Neural crest cell (in vitro differentiated cells): ENCODE measurements at regions not wholly inside any gene's neighbourhood (a gene's known extent, or its start where the extent isn't known, plus 50 kb on each side); places are given as distances from the start of the nearest gene placed in this dataset.

Source experiments
- DNase-seq: peaks from one replicate; pipeline ENCODE4 v3.0.0; 2021; ENCODE audit warnings: low read depth, mixed read lengths, low spot score
- H3K27ac Mint-ChIP-seq: one replicate; pipeline ENCODE4 v1.8.0; 2021; ENCODE audit warnings: mild to moderate bottlenecking, mixed read lengths; ENCODE audit not compliant: unreplicated experiment
- H3K27me3 Mint-ChIP-seq: 2 replicates; pipeline ENCODE4 v1.8.0; 2021; ENCODE audit warnings: low read depth, mild to moderate bottlenecking, mixed read lengths
- H3K36me3 Mint-ChIP-seq: 2 replicates; pipeline ENCODE4 v1.8.0; 2021; ENCODE audit warnings: low read depth, mild to moderate bottlenecking, mixed read lengths
- H3K4me1 Mint-ChIP-seq: 2 replicates; pipeline ENCODE4 v1.8.0; 2021; ENCODE audit warnings: mixed read lengths
- H3K4me3 Mint-ChIP-seq: one replicate; pipeline ENCODE4 v1.8.0; 2021; ENCODE audit warnings: mild to moderate bottlenecking, mixed read lengths
- H3K9me3 Mint-ChIP-seq: 2 replicates; pipeline ENCODE4 v1.8.0; 2021; ENCODE audit warnings: mixed read lengths
- CTCF ChIP-seq: fragments of 200-600 bp; sonication (generic); conservative IDR thresholded peaks from 2 replicates; pipeline ENCODE4 v1.5.0; 2021; ENCODE audit warnings: antibody characterized with exemption, mild to moderate bottlenecking

GRCh38 chr10:18735711-18736110, 76.5 kb downstream of the ARL5B start:
- Mint-ChIP-seq H3K36me3 (no peaks in the 10 kb centered on the region), H3K9me3 (no peaks in the 10 kb centered on the region), H3K4me3 (no peak overlapping the region), H3K4me1 (peaks cover 8% of the 10 kb centered on the region), H3K27me3 (no peaks in the 10 kb centered on the region), H3K27ac (no peak overlapping the region)
- TF ChIP-seq CTCF, result no peak
- DNase-seq, result no peak

- Mint-ChIP-seq H3K9me3 (peaks cover 9% of the 10 kb centered on the region), H3K27me3 (no peaks in the 10 kb centered on the region), H3K36me3 (no peaks in the 10 kb centered on the region), H3K4me1 (peaks cover 3% of the 10 kb centered on the region), H3K27ac (no peak overlapping the region), H3K4me3 (no peak overlapping the region)
- no peak for DNase-seq
- no peak for TF ChIP-seq CTCF
Measured at GRCh38 chr10:18737236-18737635, 78.0 kb downstream of the ARL5B start.

DNA sequence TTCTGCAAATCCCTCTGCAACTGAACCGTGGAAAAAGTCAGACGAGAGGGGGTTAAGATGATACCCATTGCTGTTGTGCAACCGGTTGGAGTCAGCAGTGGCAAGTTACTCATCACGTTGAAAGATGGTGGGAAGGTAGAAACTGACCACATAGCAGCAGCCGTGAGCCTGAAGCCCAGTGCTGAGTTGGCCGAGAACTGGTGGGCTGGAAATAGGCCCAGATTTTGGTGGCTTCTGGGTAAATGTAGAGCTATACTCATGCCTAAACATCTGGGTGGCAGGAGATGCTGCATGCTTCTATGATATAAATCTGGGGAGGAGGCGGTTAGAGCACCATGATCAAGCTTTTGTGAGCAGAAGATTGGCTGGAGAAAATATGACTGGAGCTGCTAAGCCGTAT, 78.6 kb downstream of the ARL5B start:
- Mint-ChIP-seq H3K36me3 (no peaks in the 10 kb centered on the region), H3K27ac (no peak overlapping the region), H3K4me1 (no peaks in the 10 kb centered on the region), H3K27me3 (no peaks in the 10 kb centered on the region), H3K4me3 (no peak overlapping the region), H3K9me3 (peaks cover 9% of the 10 kb centered on the region)
- DNase-seq, result no peak
- no peak for TF ChIP-seq CTCF

- H3K4me3 Mint-ChIP-seq, result no peak overlapping the region
- H3K4me1 Mint-ChIP-seq, result no peaks in the 10 kb centered on the region
- H3K9me3 Mint-ChIP-seq, result peaks cover 9% of the 10 kb centered on the region
- H3K27me3 Mint-ChIP-seq, result no peaks in the 10 kb centered on the region
- no peak for DNase-seq
- TF ChIP-seq CTCF, result no peak
- no peaks in the 10 kb centered on the region for H3K36me3 Mint-ChIP-seq
- no peak overlapping the region for H3K27ac Mint-ChIP-seq
Measured at GRCh38 chr10:18738835-18739234, 79.6 kb downstream of the ARL5B start.

- H3K4me3 Mint-ChIP-seq, result no peak overlapping the region
- H3K4me1 Mint-ChIP-seq, result no peaks in the 10 kb centered on the region
- no peaks in the 10 kb centered on the region for H3K36me3 Mint-ChIP-seq
- H3K9me3 Mint-ChIP-seq, result peaks cover 12% of the 10 kb centered on the region
- no peak overlapping the region for H3K27ac Mint-ChIP-seq
- TF ChIP-seq CTCF, result no peak
- no peak for DNase-seq
- H3K27me3 Mint-ChIP-seq, result no peaks in the 10 kb centered on the region
Measured at GRCh38 chr10:18743926-18744325, 84.7 kb downstream of the ARL5B start.
